Mesenchymal stem cell (in vitro differentiated cells and primary cell): ENCODE measurements at regions not wholly inside any gene's neighbourhood (a gene's known extent, or its start where the extent isn't known, plus 50 kb on each side); places are given as distances from the start of the nearest gene placed in this dataset.
"Not testable (repeated sequence)": the region's sequence is repeated elsewhere in the genome, so short reads cannot be mapped to it uniquely, and the experiment has no call there.

ENCODE experiments used
- DNase-seq: peaks from one replicate; pipeline ENCODE4 v3.0.0-alpha.2; 2013
- H2AFZ ChIP-seq: one replicate; pipeline ENCODE4 v1.6.1; 2013; ENCODE audit warnings: low read depth, mild to moderate bottlenecking, control low read depth, inconsistent platforms, low read length, moderate library complexity
- H2AK5ac ChIP-seq: 2 replicates; pipeline ENCODE4 v1.6.1; 2013; ENCODE audit warnings: low read length, moderate library complexity, mild to moderate bottlenecking, inconsistent platforms; ENCODE audit not compliant: severe bottlenecking
- H2BK120ac ChIP-seq: one replicate; pipeline ENCODE4 v1.6.1; 2013; ENCODE audit warnings: low read depth, mild to moderate bottlenecking, inconsistent platforms, low read length, moderate library complexity
- H2BK12ac ChIP-seq, 2 experiments: one replicate each; pipeline ENCODE4 v1.6.1; 2013; ENCODE audit warnings: inconsistent platforms in 2 of 2, low read length in 2 of 2, mild to moderate bottlenecking in 2 of 2, moderate library complexity in 2 of 2, control low read depth in 1 of 2
- H2BK15ac ChIP-seq: one replicate; pipeline ENCODE4 v1.6.1; 2013; ENCODE audit warnings: mild to moderate bottlenecking, low read depth, inconsistent platforms; ENCODE audit not compliant: poor library complexity, severe bottlenecking
- H2BK5ac ChIP-seq: 2 replicates; pipeline ENCODE4 v1.6.1; 2013; ENCODE audit warnings: low read depth, mild to moderate bottlenecking, low read length, control low read depth, inconsistent platforms; ENCODE audit not compliant: poor library complexity, severe bottlenecking
- H3K14ac ChIP-seq, 2 experiments: one replicate each; pipeline ENCODE4 v1.6.1; 2013; ENCODE audit warnings: inconsistent platforms in 2 of 2, low read length in 2 of 2, control low read depth in 1 of 2, mild to moderate bottlenecking in 1 of 2, moderate library complexity in 1 of 2
- H3K18ac ChIP-seq, 2 experiments: one replicate each; pipeline ENCODE4 v1.6.1; 2013; ENCODE audit warnings: inconsistent platforms in 2 of 2, low read length in 2 of 2, control low read depth in 1 of 2, low read depth in 1 of 2, mild to moderate bottlenecking in 1 of 2
- H3K23ac ChIP-seq, 2 experiments: one replicate each; pipeline ENCODE4 v1.6.1; 2013; ENCODE audit warnings: inconsistent platforms in 2 of 2, low read length in 2 of 2, mild to moderate bottlenecking in 2 of 2, moderate library complexity in 2 of 2, control low read depth in 1 of 2
- H3K27ac ChIP-seq: 2 replicates; pipeline ENCODE4 v1.5.1; 2013; ENCODE audit warnings: mild to moderate bottlenecking, moderate library complexity, low read length, control low read depth, inconsistent platforms; ENCODE audit not compliant: poor library complexity, severe bottlenecking
- H3K27me3 ChIP-seq, 2 experiments: 2 replicates each; pipeline versions ENCODE4 v1.6.1 to v1.7.0; 2013; ENCODE audit warnings: low read length in 2 of 2, mild to moderate bottlenecking in 2 of 2, moderate library complexity in 2 of 2, control low read depth in 1 of 2, inconsistent platforms in 1 of 2; ENCODE audit not compliant: control insufficient read depth in 1 of 2, insufficient read depth in 1 of 2
- H3K36me3 ChIP-seq, 2 experiments: 2 replicates each; pipeline versions ENCODE4 v1.6.1 to v1.7.0; 2013; ENCODE audit warnings: low read length in 2 of 2, control low read depth in 1 of 2, inconsistent platforms in 1 of 2, low read depth in 1 of 2, mild to moderate bottlenecking in 1 of 2; ENCODE audit not compliant: insufficient read depth in 2 of 2, control insufficient read depth in 1 of 2
- H3K4ac ChIP-seq, 2 experiments: one replicate each; pipeline ENCODE4 v1.6.1; 2013; ENCODE audit warnings: inconsistent platforms in 2 of 2, low read length in 2 of 2, mild to moderate bottlenecking in 2 of 2, moderate library complexity in 2 of 2, control low read depth in 1 of 2, low read depth in 1 of 2
- H3K4me1 ChIP-seq: 2 replicates; pipeline ENCODE4 v1.6.1; 2013; ENCODE audit warnings: low read depth, low read length, control low read depth; ENCODE audit not compliant: control insufficient read depth, insufficient read depth
- H3K4me2 ChIP-seq: 2 replicates; pipeline ENCODE4 v1.6.1; 2013; ENCODE audit warnings: low read length, mild to moderate bottlenecking, inconsistent platforms; ENCODE audit not compliant: poor library complexity, severe bottlenecking
- H3K4me3 ChIP-seq, 2 experiments: 2 replicates each; pipeline versions ENCODE4 v1.5.1 to v1.7.0; 2013; ENCODE audit warnings: low read length in 2 of 2, mild to moderate bottlenecking in 2 of 2, control low read depth in 1 of 2, low read depth in 1 of 2; ENCODE audit not compliant: insufficient read depth in 1 of 2
- H3K79me1 ChIP-seq: replicated peaks from 2 replicates; pipeline ENCODE4 v1.6.1; 2013; ENCODE audit warnings: mild to moderate bottlenecking, control low read depth, low read length, inconsistent platforms; ENCODE audit not compliant: poor library complexity, severe bottlenecking
- H3K9ac ChIP-seq: 2 replicates; pipeline ENCODE4 v1.7.0; 2013; ENCODE audit warnings: mild to moderate bottlenecking, low read length, moderate library complexity
- H3K9me3 ChIP-seq: 2 replicates; pipeline ENCODE4 v1.7.0; 2013; ENCODE audit warnings: mild to moderate bottlenecking, low read length; ENCODE audit not compliant: control insufficient read depth
- H4K8ac ChIP-seq: one replicate; pipeline ENCODE4 v1.6.1; 2013; ENCODE audit warnings: inconsistent platforms, mild to moderate bottlenecking, low read length, moderate library complexity
- H4K91ac ChIP-seq: one replicate; pipeline ENCODE4 v1.6.1; 2013; ENCODE audit warnings: mild to moderate bottlenecking, low read length, inconsistent platforms
- WGBS: methylation state at CpG from one replicate; pipeline ENCODE4 v1.1.7; 2013; ENCODE audit warnings: mixed read lengths; 5-methylcytosine and 5-hydroxymethylcytosine counted together

DNA sequence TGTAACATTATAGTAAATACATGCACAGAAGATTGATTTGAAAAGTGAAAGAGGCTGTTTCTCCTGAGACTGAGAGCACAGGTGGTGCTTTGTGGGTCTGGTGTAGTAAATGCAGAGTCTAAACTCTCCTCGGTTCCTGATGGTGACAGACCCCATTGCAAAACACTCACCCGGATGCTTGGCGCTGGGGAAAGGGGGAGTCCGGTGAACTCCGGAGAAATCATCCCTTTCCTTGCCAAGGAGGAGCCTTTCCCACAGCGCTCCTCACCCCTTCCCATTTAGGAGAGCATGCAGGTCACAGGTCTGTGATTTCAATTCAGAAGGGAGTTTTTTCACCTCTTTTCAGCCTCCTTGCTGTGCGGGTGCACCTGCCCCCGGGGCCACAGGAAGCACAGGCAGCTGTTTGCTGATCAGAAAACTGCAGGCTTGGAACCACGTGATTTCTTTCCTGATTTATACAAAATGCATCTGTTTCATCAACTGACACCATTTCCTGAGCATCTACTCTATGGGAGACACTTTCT lies 75.6 kb upstream of the LYZL2 start:
- no peak for DNase-seq
- Histone ChIP-seq H3K4ac (no peak overlapping the region), H3K23ac (no peak overlapping the region), H3K9me3 (no peaks in the 10 kb centered on the region), H3K27me3 (no peaks in the 10 kb centered on the region), H2AFZ (no peak overlapping the region), H3K14ac (no peak overlapping the region), H2BK5ac (no peak overlapping the region), H2BK12ac (no peak overlapping the region), H3K79me1 (no peaks in the 10 kb centered on the region), H3K9ac (no peak overlapping the region), H4K8ac (no peak overlapping the region), H3K36me3 (peaks cover 0 to 7% of the 10 kb centered on the region in 2 experiments), H3K27ac (no peak overlapping the region), H3K18ac (no peak overlapping the region), H4K91ac (no peak overlapping the region), H2BK120ac (no peak overlapping the region), H2BK15ac (no peak overlapping the region), H3K4me1 (peaks cover 8% of the 10 kb centered on the region), H3K4me2 (no peak overlapping the region), H2AK5ac (no peak overlapping the region), H3K4me3 (no peak overlapping the region)
- WGBS, result 51% methylated on average over 9 of the region's 9 CpGs

DNA sequence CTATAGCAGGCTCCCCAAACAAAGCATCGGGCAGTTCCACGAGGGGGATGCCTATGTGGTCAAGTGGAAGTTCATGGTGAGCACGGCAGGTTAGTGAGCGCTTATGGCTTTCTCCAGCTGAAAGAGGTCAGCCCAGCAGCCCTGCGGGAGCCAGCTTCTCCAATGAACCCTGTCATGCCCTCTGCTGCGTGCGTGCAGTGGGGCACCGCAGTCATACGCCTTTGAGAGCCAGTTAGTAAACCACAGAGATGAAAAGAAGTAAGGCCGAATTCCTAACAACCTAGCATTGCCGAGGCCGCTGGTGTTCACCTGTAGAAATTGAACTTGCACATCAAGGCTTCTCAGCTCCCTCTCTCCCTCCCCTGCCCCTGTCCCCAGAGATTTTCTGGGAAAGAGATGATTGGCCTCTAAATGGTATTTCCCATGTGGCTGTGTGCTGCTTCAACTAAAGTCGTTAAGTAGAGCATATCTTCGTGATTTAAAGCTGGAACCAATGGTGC lies 75.1 kb upstream of the LYZL2 start:
- not testable (repeated sequence) for H3K27ac ChIP-seq, H4K91ac ChIP-seq, H2BK120ac ChIP-seq, H3K4ac ChIP-seq, H3K4me3 ChIP-seq, H3K14ac ChIP-seq, H3K4me2 ChIP-seq, H2AK5ac ChIP-seq, H3K23ac ChIP-seq, H4K8ac ChIP-seq, H3K27me3 ChIP-seq, H3K9me3 ChIP-seq, H3K36me3 ChIP-seq, H2BK15ac ChIP-seq, H2AFZ ChIP-seq, H2BK12ac ChIP-seq, H3K4me1 ChIP-seq, H2BK5ac ChIP-seq, H3K18ac ChIP-seq, DNase-seq, H3K9ac ChIP-seq, H3K79me1 ChIP-seq
- WGBS, result 86% methylated on average over 11 of the region's 14 CpGs

DNA sequence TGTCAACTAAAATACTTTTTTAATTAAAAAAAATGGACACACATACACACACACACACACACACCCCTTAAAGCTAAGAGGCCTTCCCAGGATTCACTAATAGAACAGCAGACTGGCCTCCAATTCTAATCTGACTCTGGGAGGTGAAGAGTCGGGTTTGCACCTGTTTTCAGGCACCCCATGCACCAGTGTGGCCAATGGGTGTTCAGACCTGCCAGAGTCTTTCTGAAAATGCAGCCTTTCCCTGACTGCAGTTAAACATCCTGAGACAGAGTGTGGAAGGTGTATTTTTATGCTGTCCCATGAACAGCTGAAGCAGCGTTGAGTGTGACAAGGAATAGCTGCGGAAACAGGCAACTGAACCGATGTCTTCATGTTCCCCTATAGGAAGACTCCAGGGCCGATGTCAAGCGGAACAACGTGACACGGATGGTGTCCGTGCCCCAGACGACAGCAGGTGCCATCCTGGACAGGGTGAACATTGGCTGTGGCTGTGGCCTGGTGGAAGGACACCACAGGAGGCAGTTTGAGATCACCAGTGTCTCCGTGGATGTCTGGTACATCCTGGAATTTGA lies 74.6 kb upstream of the LYZL2 start:
- Histone ChIP-seq H4K8ac (no peak overlapping the region), H3K27me3 (no peaks in the 10 kb centered on the region), H3K18ac (no peak overlapping the region), H2BK15ac (no peak overlapping the region), H3K4me3 (no peak overlapping the region), H2AK5ac (no peak overlapping the region), H3K36me3 (peaks cover 0 to under 1% of the 10 kb centered on the region in 2 experiments), H4K91ac (no peak overlapping the region), H2BK5ac (no peak overlapping the region), H3K4ac (no peak overlapping the region), H2AFZ (no peak overlapping the region), H3K14ac (no peak overlapping the region), H2BK120ac (no peak overlapping the region), H2BK12ac (no peak overlapping the region), H3K79me1 (no peaks in the 10 kb centered on the region), H3K9me3 (no peaks in the 10 kb centered on the region), H3K23ac (no peak overlapping the region), H3K4me2 (no peak overlapping the region), H3K4me1 (peaks cover 8% of the 10 kb centered on the region), H3K27ac (no peak overlapping the region), H3K9ac (no peak overlapping the region)
- DNase-seq, result no peak
- 84% methylated on average over 11 of the region's 11 CpGs for WGBS

DNA sequence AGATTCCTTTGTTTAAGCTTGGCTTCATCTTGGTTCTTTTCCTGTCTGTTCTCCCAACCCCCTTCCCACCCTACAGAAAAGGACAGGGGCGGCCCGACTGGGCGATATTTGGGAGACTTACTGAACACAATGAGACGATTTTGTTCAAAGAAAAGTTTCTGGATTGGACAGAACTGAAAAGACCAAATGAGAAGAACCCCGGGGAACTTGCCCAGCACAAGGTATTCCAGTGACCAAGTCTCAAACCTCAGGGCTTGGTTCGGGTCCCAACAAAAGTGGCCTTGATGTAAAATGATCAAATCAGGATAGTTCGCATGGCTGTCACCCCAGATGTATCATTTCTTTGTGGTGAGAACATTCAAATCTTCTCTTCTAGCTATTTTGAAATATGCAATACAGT lies 73.9 kb upstream of the LYZL2 start:
- not testable (repeated sequence) for H3K4me2 ChIP-seq, H3K9ac ChIP-seq, H3K4me3 ChIP-seq, H2BK15ac ChIP-seq, H4K8ac ChIP-seq, H3K23ac ChIP-seq, H3K4me1 ChIP-seq, H3K36me3 ChIP-seq, H3K14ac ChIP-seq, H2AFZ ChIP-seq, H3K27me3 ChIP-seq, H2AK5ac ChIP-seq, H2BK12ac ChIP-seq, H3K18ac ChIP-seq, H2BK5ac ChIP-seq, H4K91ac ChIP-seq, H3K4ac ChIP-seq, H3K27ac ChIP-seq, DNase-seq, H3K9me3 ChIP-seq, H2BK120ac ChIP-seq, H3K79me1 ChIP-seq
- WGBS, result 92% methylated on average over 7 of the region's 7 CpGs
